GM12891 (cell line): ENCODE measurements at regions not wholly inside any gene's neighbourhood (a gene's known extent, or its start where the extent isn't known, plus 50 kb on each side); places are given as distances from the start of the nearest gene placed in this dataset.

Experiments
- POLR2A ChIP-seq: IDR thresholded peaks from 2 replicates; pipeline ENCODE4 v1.6.1; 2011; ENCODE audit warnings: low read depth, low read length, control low read depth
- POLR2AphosphoS5 ChIP-seq: IDR thresholded peaks from 2 replicates; pipeline ENCODE4 v1.6.1; 2011; ENCODE audit warnings: low read depth, low read length, control low read depth

GRCh38 chr2:175755169-175755568 is 246.9 kb downstream of the LNPK start:
- TF ChIP-seq POLR2A, result no peak
- no peak for TF ChIP-seq POLR2AphosphoS5
